Lower leg skin (tissue), 3 donors: ENCODE measurements at regions not wholly inside any gene's neighbourhood (a gene's known extent, or its start where the extent isn't known, plus 50 kb on each side); places are given as distances from the start of the nearest gene placed in this dataset.

Source experiments
- POLR2A ChIP-seq, 2 donors: fragments of 450-650 bp; IDR thresholded peaks; one replicate each; pipeline ENCODE4 v1.6.1; 2016 to 2017; ENCODE audit warnings: antibody characterized with exemption in 2 of 2, mild to moderate bottlenecking in 1 of 2, moderate library complexity in 1 of 2
- TF ChIP-seq, protein P1 (sequence below), 3 donors: fragments of 450-650 bp; IDR thresholded peaks; one replicate each; pipeline ENCODE4 v1.5.1; 2016; ENCODE audit warnings: antibody characterized with exemption in 3 of 3, mild to moderate bottlenecking in 3 of 3, moderate library complexity in 2 of 3

GRCh38 chr18:10374195-10374594, 80.2 kb upstream of the APCDD1 start:
- TF ChIP-seq, protein P1, sequence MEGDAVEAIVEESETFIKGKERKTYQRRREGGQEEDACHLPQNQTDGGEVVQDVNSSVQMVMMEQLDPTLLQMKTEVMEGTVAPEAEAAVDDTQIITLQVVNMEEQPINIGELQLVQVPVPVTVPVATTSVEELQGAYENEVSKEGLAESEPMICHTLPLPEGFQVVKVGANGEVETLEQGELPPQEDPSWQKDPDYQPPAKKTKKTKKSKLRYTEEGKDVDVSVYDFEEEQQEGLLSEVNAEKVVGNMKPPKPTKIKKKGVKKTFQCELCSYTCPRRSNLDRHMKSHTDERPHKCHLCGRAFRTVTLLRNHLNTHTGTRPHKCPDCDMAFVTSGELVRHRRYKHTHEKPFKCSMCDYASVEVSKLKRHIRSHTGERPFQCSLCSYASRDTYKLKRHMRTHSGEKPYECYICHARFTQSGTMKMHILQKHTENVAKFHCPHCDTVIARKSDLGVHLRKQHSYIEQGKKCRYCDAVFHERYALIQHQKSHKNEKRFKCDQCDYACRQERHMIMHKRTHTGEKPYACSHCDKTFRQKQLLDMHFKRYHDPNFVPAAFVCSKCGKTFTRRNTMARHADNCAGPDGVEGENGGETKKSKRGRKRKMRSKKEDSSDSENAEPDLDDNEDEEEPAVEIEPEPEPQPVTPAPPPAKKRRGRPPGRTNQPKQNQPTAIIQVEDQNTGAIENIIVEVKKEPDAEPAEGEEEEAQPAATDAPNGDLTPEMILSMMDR (IDR thresholded peaks at IDR 0.05), result no peak
- TF ChIP-seq POLR2A (IDR thresholded peaks at IDR 0.05), result no peak
